T-helper 22 cell (primary cell): ENCODE measurements at regions not wholly inside any gene's neighbourhood (a gene's known extent, or its start where the extent isn't known, plus 50 kb on each side); places are given as distances from the start of the nearest gene placed in this dataset.

Source experiments
- DNase-seq: peaks from one replicate; pipeline ENCODE4 v3.0.0-alpha.2; 2020; ENCODE audit warnings: low read depth

GRCh38 chr2:145190031-145190703 is 670.2 kb upstream of the ZEB2 start:
- no peak for DNase-seq

- DNase-seq, result no peak
Measured at GRCh38 chr2:145186303-145186702, 666.4 kb upstream of the ZEB2 start.

- no peak for DNase-seq
Measured at GRCh38 chr2:145185696-145186095, 665.8 kb upstream of the ZEB2 start.

- DNase-seq, result no peak
Measured at GRCh38 chr2:145184741-145185651, 665.1 kb upstream of the ZEB2 start.

- DNase-seq, result no peak
Measured at GRCh38 chr2:145169285-145169684, 649.4 kb upstream of the ZEB2 start.

GRCh38 chr2:145168091-145168490 is 648.2 kb upstream of the ZEB2 start:
- no peak for DNase-seq

- DNase-seq, result no peak
Measured at GRCh38 chr2:145166731-145167302, 646.9 kb upstream of the ZEB2 start.

- DNase-seq, result no peak
Measured at GRCh38 chr2:145161656-145162055, 641.7 kb upstream of the ZEB2 start.

GRCh38 chr2:145160855-145161254 is 640.9 kb upstream of the ZEB2 start:
- DNase-seq, result no peak

GRCh38 chr2:145159676-145160075 is 639.8 kb upstream of the ZEB2 start:
- no peak for DNase-seq

GRCh38 chr2:145157741-145158591 is 638.0 kb upstream of the ZEB2 start:
- no peak for DNase-seq

GRCh38 chr2:145157036-145157675 is 637.2 kb upstream of the ZEB2 start:
- DNase-seq, result no peak

GRCh38 chr2:145156199-145156598 is 636.3 kb upstream of the ZEB2 start:
- DNase-seq, result no peak

- no peak for DNase-seq
Measured at GRCh38 chr2:145155196-145155595, 635.3 kb upstream of the ZEB2 start.

GRCh38 chr2:145154731-145155130 is 634.8 kb upstream of the ZEB2 start:
- no peak for DNase-seq

- no peak for DNase-seq
Measured at GRCh38 chr2:145146691-145147090, 626.8 kb upstream of the ZEB2 start.

GRCh38 chr2:145144131-145144728 is 624.3 kb upstream of the ZEB2 start:
- no peak for DNase-seq

- DNase-seq, result no peak
Measured at GRCh38 chr2:145141981-145142380, 622.1 kb upstream of the ZEB2 start.

GRCh38 chr2:145140658-145141057 is 620.7 kb upstream of the ZEB2 start:
- DNase-seq, result no peak

- DNase-seq, result no peak
Measured at GRCh38 chr2:145138626-145139025, 618.7 kb upstream of the ZEB2 start.

GRCh38 chr2:145137901-145138300 is 618.0 kb upstream of the ZEB2 start:
- no peak for DNase-seq
